ENCODE measurements at regions not wholly inside any gene's neighbourhood (a gene's known extent, or its start where the extent isn't known, plus 50 kb on each side); places are given as distances from the start of the nearest gene placed in this dataset.

GRCh38 chr4:38360201-38360600 is 303.8 kb upstream of the KLF3 start (continued):
- TF ChIP-seq ZNF407 (IDR thresholded peaks at IDR 0.05; ENCODE audit: low read depth) (no peak), TOE1 (IDR thresholded peaks at IDR 0.05; ENCODE audit: borderline replicate concordance) (no peak), TOE1 (CRISPR knock-in tag; IDR thresholded peaks at IDR 0.05; ENCODE audit: borderline replicate concordance, low read depth) (no peak)

All from K562 (cell line).